ENCODE measurements at regions not wholly inside any gene's neighbourhood (a gene's known extent, or its start where the extent isn't known, plus 50 kb on each side); places are given as distances from the start of the nearest gene placed in this dataset.

DNA sequence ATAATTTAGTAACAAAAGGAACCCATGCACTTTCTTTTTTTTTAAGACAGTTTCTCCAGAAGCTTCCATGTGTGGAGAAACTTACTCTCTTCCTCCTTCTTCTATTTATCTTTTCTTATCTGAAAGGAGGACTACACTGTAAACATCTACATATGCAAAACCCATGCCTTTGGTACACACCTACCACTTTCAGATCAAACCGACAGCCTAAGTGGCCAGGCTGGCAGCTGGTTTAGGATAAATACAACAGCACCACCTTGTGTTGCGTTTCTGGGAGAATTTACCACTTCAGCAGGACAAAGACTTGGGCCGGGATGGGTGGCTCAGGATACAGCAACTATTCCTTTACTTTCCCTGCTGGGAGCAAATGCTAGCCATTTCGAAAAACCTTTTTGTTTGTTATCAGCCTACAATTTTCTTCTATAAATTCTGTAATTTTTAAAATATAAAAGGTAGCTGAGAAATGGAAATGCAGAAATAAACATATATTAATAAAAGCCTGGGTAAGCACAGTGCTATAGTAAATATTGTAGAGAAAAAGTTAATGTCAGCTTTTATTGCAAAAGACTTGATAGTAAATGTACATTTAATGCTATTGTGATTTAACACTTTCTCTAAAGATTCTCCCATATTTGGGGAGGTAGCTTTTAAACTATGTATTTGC is 94.0 kb upstream of the RFC3 start:
- DNase-seq: peak; percentile 45

DNA sequence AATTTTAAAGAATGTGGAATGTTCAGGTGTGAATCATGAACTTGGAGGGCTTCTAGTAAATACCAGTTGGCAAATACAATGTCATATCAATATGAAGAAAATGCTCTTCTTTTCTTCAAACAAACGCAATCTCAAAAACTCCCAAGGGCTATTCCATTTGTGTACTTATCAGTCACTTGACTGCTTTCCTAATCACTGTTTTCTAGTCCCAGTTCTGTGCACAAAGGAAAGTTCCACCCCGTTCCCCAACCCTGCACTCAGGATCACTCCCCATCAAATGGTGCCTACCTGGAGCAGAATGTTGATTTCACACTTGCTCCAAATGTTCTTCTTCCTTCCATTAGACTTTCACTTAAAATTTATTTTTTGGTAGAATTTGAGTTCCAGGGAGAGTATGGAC is 92.6 kb upstream of the RFC3 start:
- DNase-seq: no peak

DNA sequence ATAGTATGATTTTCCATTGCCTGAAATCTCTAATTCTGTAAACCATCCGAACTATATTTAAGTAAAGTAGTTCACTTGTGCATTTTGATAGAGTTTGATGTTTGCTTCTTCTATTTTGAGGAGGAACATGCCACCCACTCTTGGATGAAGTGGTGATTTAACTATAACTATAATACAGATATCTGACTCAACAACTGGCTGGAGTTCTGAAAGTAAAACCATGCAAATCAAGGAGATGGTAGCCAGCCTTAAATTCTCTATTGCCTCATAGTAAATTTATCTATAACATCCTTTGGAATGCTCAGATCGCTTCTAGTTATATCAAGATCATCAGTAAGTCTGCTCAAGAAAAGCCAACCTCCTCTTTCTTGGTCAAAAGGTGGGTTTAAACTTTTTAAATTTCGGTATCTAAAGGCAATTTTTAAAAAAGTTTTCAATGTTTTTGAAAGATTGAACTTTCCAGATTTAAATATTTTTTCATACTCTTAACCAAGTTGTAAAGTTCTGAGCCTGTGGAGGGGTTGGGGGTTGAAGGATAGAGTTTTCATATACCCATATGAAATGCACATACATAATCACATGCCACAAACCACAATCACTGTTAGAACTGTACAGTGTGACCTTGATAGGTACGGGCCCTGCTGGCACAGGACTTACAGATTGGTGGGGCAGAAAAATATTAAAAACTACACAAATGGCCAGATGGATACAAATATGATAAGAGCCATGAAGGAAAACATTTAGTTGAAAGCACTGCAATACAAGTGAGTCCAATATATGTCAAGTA is 90.5 kb upstream of the RFC3 start:
- DNase-seq: no peak

DNA sequence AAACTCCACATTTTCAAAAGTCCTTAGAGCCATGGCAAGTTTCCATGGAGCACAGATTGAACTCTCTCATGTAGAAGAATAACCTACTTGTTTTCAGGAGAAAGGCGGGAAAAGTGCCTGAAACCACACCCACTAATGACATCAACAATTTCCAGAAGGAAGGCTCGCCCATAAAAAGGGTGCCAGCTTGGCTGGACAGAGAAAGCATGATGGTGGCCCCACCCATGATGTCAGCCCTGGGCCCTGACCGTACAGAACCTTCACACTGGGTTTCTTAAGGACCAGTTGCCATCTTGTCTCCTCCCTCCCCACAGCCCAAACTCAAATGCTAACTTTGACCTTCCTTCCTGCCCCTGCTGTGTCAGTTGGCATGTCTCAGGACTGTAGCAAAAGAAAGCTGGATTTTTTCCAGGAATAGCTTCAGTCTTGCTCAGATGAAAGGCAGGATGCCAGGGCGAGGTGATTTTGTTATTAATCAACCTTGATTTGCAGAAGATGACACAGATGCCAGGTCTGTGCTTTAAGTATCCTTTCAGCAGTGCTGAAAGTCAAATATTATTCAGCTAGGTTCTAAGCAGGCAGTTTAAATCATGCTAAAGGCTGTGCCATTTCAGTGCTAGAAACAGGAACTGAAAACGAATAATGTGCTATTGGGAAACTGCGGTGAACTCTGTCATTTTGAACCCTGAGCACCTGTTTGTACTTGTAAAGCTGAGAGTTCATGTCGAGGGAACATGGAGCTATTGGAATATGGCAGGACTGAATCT is 89.5 kb upstream of the RFC3 start:
- no peak for DNase-seq

DNA sequence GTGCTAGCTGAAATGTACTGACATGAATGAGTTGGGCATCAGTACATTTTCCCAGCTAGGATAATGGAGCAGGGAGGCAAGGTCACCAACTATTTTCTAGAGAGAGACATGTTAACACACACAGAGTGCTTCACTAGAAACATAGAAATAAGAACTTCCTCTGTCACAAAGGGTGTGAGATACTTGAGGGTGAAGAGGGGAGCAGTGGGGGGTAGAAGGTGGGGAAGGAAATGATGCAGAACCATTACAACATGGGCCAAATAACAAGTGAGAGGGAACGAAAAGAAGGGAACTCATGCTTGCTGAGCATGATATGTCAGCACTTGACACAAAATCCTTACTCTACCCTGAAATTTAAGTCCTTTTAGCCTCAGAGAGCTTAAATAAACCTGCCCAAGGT is 87.8 kb upstream of the RFC3 start:
- no peak for DNase-seq

DNA sequence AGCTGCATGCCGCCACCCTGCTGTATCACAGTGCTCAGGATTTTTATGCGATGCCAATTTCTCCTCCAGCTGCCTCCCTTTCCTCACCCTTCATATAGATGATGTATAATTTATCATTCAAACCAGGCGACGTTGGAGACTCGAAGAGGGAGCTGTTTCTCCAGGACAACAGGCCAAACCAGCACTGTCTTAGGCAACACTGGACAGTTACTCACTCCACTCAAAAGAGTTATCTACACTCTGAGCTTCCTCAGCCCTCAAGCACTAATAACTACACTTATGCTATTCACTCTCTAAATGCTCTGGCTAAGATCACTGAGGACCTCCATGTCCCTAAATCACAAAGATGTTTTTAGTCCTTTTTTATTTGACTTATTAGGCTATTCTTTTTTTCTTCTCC is 87.3 kb upstream of the RFC3 start:
- DNase-seq: no peak

DNA sequence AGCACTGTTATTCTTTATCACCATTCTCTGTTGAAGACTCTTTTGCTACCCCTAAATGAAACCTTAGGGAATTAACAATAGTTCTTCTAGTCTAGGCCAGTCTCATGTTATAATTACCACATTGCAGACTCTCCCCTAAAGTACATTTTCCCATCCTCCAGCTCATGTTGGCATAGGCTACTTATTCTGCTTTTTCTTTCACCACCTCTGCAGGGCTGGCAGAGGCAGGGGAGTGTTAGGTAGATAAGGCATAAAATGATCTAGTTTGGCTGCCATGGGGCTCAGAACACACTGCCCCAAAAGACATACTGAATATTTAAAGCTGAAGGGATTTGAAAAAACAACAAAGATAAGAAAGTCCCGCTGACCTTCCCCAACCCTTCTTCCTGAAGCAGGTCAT is 82.7 kb upstream of the RFC3 start:
- DNase-seq: no peak

DNA sequence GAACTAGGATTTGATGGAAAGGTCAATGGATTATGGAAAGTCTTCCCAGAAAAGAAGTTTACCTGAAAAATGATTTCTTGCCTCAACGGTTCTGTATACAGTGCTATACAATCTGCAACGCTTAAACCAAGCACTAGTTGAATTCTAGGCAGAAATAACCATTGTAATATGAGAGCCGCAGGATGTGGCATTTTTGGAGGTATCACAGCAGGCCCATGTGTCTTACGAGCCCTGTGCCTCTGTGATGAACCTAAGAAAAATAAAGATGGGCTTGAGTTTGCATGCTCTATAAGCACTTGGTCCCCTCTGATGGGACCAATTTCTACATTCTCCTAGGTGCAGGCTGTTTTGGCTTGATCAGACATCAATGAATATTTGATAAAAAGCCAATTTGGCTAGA is 78.7 kb upstream of the RFC3 start:
- DNase-seq: no peak

DNA sequence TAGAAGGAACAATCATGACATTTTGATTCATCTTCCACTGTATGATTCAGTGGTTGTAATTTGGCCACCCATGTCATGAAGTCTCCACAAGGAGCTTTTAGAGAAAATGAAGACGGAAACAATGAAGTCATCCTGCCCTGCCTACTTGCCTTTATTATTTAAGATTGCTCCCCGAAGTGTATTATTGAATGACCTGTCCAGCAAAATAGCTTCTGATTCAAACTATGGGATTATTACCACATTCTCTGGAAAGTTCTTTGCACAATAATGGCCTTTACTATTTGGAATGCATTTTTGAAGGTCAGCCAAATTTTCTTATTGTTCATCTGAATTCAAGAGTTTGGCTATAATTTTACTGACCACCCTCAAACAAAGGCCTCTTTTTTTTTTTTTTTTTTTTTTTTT is 77.8 kb upstream of the RFC3 start:
- DNase-seq: no peak

DNA sequence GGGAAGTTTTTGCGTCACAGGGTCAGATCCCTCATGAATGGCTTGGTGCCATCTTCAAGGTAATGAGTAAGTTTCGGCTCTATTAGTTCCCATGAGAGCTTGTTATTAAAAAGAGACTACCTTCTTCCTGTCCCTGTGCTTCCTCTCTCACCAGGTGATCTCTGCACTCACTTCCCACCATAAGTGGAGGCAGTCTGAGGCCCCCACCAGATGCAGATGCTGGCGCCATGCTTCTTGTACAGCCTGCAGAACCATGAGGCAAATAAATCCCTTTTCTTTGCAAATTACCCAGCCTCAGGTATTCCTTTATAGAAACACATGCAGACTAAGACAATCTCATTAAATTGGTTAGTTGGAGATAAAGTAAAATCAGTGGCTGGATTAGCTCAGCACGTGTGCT is 75.6 kb upstream of the RFC3 start:
- no peak for DNase-seq

DNA sequence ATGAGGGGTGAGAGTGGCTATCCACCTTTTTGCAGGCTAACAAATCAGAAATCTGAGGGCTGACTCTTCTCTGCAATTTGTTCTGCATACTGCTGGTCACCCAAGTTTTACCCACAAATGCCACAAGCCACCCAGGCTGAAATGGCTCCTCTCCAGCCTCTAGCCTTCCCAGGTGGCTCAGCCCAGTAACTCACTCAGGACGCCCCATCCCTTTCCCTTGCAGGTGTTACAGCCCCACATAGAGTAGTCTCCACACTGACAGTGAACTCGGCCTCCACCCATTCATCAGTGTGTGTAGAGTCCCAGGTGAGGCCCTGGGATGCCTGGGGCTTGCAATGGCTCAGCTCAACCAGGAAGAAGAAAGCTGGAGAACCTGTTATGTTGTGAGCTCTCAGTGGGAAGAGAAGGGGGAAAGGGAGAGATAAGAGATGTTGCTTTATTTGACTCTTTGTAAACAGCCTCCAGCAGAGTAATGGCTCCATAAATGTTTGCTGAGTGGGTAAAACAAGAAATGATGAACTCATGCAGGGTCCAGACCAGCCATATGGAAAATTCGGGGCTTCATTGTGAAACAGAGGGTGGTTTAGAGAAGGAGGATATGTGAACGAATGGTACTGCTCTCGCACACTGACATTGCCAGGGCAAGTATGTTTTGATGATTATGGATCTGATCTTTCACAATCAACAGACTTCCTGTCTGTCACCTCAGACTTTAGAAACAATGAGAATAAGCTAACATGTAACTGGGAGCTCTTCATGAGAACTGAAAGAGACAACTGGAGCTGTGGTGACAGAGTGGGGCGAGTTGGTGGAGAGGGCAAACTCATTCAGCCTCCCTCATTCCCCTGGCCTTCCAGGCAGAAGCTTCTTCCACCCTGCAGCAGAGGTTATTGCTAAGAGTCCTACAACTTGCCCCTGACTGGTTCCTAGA is 74.2 kb upstream of the RFC3 start:
- DNase-seq: no peak

DNA sequence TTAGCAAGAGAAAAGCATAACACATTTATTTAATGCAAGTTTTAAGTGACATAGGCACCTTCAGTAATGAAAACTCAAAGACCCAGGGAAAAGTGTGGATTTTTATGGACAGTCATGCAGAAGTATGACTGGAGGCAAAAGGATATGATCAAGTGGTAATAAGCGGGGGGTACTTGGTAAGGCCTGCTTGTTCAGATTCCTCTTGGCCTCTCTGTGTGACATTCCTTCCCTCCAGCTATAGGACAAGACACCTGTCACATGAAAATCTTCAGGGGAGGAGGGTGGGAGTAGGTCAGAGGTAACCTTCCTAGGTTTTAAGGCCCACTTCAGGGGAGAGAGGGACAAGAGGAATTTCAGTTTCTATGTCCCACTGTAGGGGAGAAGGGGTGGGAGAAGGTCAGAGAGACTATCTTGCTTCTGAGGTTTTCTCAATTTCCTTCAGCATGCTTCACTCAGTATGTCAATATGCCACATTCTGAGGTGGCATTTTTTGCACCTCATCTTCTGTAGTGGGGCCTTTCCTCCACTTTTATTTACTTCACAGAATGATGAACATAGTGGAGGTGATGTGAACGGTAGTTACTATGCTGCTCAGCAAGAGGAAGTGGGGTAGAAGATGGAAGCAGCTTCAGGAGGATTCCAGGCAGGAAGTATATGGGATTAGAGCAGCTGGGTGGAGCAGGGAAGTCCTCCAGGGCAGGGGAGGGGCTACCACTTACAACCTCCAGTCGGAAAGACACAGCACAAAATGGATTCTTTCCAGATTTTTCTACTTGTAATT is 73.2 kb upstream of the RFC3 start:
- no peak for DNase-seq

DNA sequence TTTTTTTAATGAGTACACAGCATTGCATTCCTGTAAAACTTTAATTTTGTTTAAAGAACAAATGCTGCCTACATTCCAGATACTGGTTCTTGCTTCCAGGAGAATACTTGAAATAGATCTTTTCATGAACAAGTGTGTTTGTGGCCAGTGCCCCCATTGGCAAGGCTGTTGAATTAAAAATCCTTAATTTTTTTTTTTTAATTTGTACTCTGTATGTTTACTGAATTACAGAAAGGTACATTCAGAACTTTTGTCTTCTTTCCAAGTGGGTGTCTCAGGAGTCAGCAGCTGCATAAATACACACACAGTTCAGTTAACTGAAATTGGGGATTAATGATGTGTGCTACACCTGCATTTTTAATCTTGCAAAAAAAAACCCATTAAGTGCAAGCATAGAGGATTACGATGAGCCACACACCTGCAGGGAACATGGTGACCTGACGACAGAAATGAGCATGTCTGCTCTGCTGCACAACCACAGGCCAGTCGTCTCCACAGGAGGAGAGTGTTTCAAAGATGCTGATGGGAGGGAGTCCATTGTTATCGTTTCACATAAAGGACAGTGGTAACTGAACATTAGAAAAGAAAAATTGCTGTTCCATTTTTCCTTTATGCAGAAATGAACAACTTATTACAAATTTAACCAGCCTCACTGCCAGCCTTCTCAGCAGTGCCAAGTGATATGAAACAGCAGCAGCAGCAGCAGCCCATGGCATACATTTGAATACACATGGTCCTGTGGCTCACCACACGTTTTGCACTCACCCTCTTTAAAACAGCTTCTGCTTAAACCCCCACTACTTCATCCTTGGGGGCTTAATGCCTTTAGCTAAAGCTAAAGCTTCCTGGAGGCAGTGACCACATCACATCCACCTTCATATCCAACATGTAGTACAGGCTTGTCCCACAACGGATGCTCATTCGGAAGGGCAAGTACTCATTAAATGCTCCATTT is 72.3 kb upstream of the RFC3 start:
- no peak for DNase-seq

DNA sequence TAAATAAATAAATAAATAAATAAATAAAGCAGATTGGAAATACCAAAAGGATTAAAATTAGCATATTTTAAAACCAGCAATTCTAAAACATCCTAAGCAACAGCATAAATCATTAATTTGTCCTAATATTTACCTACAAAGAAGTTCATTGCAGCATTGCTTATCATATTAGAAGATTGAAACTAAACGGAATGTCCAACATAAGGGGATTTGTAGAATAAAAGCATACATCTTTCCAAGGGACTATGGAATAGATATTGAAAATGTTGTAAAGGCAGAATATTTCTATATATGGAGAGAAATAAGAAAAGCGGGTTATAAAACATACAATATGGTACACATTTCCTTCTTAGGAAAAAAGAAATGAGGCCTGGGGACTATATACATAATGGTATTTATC is 71.1 kb upstream of the RFC3 start:
- DNase-seq: no peak

DNA sequence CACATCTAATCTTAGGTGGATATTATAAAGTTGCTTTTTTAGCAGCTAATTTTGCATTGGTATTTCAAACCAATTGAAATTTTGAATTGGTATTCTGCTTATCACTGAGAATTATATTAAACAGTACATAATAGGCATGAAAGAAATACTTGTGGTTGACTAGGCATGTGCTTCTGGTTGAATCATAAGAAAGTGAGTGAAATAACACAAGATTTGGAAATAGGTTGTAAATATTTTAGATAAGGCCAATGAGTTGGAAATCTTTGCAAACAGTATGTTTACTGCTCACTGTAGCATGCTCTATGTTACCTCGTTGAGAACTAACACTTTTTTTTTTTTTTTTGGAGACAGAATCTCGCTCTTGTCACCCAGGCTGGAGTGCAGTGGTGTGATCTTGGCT is 66.8 kb upstream of the RFC3 start:
- no peak for DNase-seq

DNA sequence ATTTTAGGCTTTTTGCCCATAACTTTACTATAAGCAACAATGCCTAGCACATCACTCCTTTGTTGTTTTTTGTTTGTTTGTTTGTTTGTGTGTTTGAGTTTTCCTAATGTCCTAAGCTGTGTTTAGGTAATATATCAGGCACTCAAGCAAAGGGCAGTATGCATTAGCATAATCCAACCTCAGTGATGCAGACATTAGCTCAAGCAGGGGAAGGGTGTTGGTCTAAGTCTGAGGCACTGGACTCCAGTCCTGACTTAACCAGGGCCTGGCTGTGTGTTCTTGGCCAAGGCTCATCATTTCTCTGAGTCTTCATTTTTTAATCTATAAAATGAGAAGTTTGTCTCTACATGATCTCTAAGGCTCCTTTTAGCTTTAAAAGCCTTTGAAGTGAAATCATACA is 65.9 kb upstream of the RFC3 start:
- DNase-seq: no peak

DNA sequence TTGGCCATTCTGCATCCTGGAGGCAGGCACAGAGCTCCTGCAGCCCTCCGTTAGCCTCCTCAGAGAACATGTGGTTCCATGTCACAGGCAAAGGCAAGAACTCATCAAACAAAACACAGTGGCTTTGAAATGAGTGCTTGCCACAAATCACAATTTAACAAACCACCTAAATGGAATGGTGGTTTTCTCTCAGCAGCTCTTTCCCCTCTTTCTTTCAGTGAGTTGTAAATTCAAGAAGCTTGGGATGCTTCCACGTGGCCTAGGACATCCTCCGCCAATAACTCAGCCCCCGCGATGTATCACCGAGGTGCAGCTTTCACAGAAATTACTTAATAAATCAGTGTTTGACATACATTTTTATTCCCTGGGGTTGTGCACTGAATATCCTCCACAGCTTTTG is 65.4 kb upstream of the RFC3 start:
- no peak for DNase-seq

DNA sequence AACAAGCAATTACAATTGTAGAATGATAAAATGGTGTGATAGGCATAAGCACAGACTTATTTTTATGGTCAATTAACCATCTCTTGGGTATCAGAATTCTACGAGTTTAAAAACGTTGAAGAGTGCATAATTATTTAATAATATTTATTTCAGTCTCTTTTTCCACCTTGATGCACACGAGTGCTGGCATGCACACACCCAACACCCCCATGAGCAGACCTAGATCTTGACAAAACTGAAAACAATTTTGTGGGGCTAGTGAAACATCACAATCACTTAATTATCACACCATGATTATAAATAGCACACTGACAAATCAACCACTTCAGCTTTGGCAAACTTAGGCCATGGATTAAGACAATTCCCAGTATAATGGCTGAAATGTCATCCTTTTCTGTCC is 61.0 kb upstream of the RFC3 start:
- no peak for DNase-seq

DNA sequence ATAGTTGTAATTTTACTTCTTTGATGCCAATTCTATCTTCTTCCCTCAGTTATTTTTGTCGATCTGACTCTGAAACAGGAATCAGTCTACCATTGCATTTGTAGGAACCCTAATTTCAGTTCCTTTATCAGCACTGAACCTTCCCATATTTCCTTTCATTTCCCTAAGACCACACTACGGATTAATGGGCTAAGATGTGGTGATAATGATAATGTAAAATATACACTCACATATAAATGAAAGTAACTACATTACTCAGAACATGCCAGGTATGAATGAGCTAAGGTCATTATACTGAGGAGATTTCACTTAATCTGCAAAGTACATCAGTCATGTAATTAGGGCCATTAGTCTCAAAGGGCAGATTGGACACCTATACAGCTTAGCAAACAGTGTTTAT is 60.2 kb upstream of the RFC3 start:
- DNase-seq: no peak

DNA sequence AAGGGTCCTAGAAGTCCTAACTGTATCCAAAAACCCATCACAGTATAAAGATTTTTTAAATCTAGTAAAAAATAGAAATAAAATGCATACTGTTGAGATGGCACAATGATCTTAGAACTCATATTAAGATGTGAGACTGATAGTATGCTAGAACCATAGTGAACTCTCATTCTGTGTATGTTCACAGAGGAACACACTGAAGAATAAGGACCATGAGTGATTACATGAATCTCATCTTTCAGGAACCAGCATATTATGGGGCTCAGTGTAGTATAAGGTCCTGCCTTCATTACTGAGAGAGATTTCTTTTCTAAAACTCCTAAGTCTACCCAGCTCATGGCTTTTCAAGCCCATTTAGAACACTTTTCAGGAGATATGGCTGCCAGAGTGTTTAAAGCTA is 59.8 kb upstream of the RFC3 start:
- DNase-seq: no peak

DNA sequence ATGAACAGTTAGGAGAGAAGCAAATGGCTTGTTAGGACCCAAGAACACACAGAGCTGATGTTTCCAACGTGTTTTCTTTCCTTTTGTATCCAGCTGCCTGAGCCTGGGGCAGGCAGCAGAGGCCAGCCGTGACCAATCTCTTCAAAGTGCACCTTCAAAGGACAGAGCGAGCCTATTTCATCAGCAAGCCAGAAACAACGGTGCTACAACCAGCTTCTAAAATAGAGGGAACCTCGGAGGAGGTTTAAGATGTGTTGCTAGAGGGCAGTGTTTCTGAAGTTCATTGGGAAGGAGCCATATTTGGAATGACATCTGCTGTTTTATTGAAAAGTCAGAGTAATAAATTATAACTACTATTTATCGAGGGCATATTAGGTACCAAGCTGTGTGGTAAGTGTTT is 56.2 kb upstream of the RFC3 start:
- no peak for DNase-seq

All from activated CD4-positive, alpha-beta T cell treated with anti-CD3 and anti-CD28 coated beads, Interleukin-2, amount 50 U/mL, for 1 hour (primary cell).